ENCODE measurements at regions not wholly inside any gene's neighbourhood (a gene's known extent, or its start where the extent isn't known, plus 50 kb on each side); places are given as distances from the start of the nearest gene placed in this dataset.

DNA sequence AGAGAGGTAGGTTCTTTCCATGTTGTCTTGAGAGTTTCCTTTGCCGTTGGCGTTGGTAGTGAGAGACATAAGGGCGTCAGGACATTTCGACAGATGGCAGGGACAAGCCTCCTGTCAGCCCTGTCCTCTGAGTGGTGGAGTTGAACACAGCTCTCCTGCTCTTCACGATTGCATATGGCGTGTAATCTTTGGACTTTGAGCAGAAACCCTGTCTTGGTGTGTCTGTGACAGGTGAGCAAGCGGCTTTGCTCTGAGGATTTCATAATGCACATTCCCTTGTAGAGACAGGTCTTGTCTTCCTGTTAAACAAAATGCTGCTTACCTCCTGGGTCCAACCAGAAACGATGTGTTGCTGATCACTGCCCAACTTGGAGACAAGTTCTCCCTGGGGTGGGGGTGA lies 146.5 kb downstream of the NXNL2 start:
- Mint-ChIP-seq H3K36me3 (no peaks in the 10 kb centered on the region), H3K4me1 (peaks cover 26% of the 10 kb centered on the region)
- TF ChIP-seq, protein P1, sequence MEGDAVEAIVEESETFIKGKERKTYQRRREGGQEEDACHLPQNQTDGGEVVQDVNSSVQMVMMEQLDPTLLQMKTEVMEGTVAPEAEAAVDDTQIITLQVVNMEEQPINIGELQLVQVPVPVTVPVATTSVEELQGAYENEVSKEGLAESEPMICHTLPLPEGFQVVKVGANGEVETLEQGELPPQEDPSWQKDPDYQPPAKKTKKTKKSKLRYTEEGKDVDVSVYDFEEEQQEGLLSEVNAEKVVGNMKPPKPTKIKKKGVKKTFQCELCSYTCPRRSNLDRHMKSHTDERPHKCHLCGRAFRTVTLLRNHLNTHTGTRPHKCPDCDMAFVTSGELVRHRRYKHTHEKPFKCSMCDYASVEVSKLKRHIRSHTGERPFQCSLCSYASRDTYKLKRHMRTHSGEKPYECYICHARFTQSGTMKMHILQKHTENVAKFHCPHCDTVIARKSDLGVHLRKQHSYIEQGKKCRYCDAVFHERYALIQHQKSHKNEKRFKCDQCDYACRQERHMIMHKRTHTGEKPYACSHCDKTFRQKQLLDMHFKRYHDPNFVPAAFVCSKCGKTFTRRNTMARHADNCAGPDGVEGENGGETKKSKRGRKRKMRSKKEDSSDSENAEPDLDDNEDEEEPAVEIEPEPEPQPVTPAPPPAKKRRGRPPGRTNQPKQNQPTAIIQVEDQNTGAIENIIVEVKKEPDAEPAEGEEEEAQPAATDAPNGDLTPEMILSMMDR (IDR thresholded peaks at IDR 0.05; ENCODE audit: unreplicated experiment) = no peak

DNA sequence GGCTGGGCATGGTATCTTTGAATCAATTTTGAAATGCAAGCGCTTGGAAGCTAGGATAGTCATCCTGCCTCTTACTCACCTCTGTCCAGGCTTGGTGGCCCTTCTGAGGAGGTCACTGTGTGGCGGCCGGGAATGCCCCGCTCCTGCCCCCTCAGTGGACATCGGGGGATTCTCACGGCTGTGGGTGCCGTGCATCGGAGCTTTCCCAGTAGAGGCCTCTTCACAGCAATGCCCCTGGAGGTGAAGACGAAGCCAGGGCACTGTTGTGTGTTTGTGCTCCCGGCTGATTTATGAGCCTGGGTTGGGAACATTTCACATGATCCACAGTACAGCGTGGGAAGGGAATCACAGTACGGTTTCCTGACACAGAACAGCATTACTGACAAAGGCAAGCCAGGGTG lies 147.5 kb downstream of the NXNL2 start:
- Mint-ChIP-seq H3K36me3 (no peaks in the 10 kb centered on the region), H3K27ac (no peak overlapping the region), H3K9me3 (no peaks in the 10 kb centered on the region), H3K4me1 (peaks cover 26% of the 10 kb centered on the region), H3K4me3 (no peak overlapping the region), H3K27me3 (ENCODE audit: low read depth) (no peaks in the 10 kb centered on the region)
- DNase-seq (ENCODE audit: low spot score in 2 of 2, unreplicated experiment in 2 of 2) = no peak
- TF ChIP-seq, protein P1 (IDR thresholded peaks at IDR 0.05; ENCODE audit: unreplicated experiment) = no peak

More for the DNA sequence above, 146.5 kb downstream of the NXNL2 start:
- DNase-seq (ENCODE audit: low spot score in 2 of 2, unreplicated experiment in 2 of 2) = no peak
- H3K27me3 Mint-ChIP-seq (ENCODE audit: low read depth) = no peaks in the 10 kb centered on the region
- H3K9me3 Mint-ChIP-seq = peaks cover 4% of the 10 kb centered on the region
- H3K4me3 Mint-ChIP-seq = no peak overlapping the region
- no peak overlapping the region for H3K27ac Mint-ChIP-seq

DNA sequence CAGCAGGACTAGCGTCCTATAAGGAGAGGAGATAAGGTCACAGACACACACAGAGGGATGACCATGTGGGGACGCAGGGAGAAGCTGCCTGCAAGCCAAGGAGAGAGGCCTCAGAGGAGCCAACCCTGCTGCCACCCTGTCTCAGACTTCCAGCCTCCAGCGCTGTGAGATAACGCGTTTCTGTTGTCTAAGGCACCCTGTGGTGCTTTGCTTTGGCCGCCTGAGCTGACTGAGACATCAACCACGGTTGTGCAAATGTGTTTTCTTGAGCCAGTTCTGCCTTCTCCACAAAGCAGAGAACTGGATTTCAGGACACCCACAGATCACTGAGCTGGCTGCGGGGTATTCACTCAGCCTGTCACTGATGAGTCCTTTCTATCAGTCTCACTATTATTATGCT lies 149.1 kb downstream of the NXNL2 start:
- H3K4me3 Mint-ChIP-seq = no peak overlapping the region

DNA sequence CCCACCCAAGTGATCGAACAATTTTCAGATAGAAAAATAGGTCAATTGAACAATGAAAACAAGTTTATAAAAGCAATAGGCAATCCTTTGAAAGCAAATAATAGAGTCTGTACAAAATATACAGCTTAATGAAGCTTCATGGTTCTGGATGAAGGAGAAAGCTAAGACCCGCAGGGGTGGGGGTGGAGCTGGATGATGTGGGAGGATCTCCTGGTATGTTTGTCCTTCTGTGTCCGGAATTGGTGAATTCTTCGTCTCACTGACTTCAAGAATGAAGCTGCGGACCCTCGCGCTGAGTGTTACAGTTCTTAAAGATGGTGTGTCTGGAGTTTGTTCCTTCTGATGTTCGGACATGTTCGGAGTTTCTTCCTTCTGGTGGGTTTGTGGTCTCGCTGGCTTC lies 149.9 kb downstream of the NXNL2 start:
- Mint-ChIP-seq H3K27me3 (ENCODE audit: low read depth) (no peaks in the 10 kb centered on the region), H3K27ac (no peak overlapping the region), H3K4me3 (no peak overlapping the region), H3K9me3 (peaks cover 10% of the 10 kb centered on the region), H3K36me3 (no peaks in the 10 kb centered on the region), H3K4me1 (peaks cover 5% of the 10 kb centered on the region)
- DNase-seq (ENCODE audit: low spot score in 2 of 2, unreplicated experiment in 2 of 2) = no peak
- TF ChIP-seq, protein P1 (IDR thresholded peaks at IDR 0.05; ENCODE audit: unreplicated experiment) = no peak

More for the DNA sequence above, 149.1 kb downstream of the NXNL2 start:
- peaks cover 13% of the 10 kb centered on the region for H3K4me1 Mint-ChIP-seq
- H3K27me3 Mint-ChIP-seq (ENCODE audit: low read depth) = no peaks in the 10 kb centered on the region
- no peak for DNase-seq (ENCODE audit: low spot score in 2 of 2, unreplicated experiment in 2 of 2)
- peaks cover 2% of the 10 kb centered on the region for H3K9me3 Mint-ChIP-seq
- no peaks in the 10 kb centered on the region for H3K36me3 Mint-ChIP-seq
- H3K27ac Mint-ChIP-seq = no peak overlapping the region
- TF ChIP-seq, protein P1 (IDR thresholded peaks at IDR 0.05; ENCODE audit: unreplicated experiment) = no peak

DNA sequence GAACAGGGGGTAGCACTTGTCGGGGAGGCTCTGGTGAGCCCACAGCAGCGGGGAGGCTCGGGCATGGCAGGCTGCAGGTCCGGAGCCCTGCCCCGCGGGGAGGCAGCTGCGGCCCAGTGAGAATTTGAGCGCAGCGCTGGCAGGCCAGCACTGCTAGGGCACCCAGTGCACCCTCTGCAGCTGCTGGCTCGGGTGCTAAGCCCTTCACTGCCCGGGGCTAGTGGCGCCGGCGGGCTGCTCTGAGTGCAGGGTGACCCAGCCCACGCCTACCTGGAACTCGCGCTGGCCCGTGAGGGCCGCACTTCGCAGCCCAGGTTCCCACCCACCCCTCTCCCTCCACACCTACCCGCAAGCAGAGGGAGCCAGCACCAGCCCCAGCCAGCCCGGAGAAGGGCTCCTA lies 151.0 kb downstream of the NXNL2 start:
- TF ChIP-seq, protein P1 (IDR thresholded peaks at IDR 0.05; ENCODE audit: unreplicated experiment) = no peak
- no peaks in the 10 kb centered on the region for H3K27me3 Mint-ChIP-seq (ENCODE audit: low read depth)
- peaks cover 15% of the 10 kb centered on the region for H3K9me3 Mint-ChIP-seq
- no peak for DNase-seq (ENCODE audit: low spot score in 2 of 2, unreplicated experiment in 2 of 2)
- no peak overlapping the region for H3K27ac Mint-ChIP-seq
- no peak overlapping the region for H3K4me3 Mint-ChIP-seq
- H3K4me1 Mint-ChIP-seq = peaks cover 5% of the 10 kb centered on the region
- no peaks in the 10 kb centered on the region for H3K36me3 Mint-ChIP-seq
